Liver (tissue), 3 donors: ENCODE measurements at regions not wholly inside any gene's neighbourhood (a gene's known extent, or its start where the extent isn't known, plus 50 kb on each side); places are given as distances from the start of the nearest gene placed in this dataset.

Experiments used
- TF ChIP-seq, protein P1 (sequence below): fragments of 150-350 bp; IDR thresholded peaks from 2 replicates; pipeline ENCODE4 v1.5.1; 2017; ENCODE audit warnings: improper control_type of control experiment, low read depth, low read length; ENCODE audit not compliant: missing input control
- TF ChIP-seq, protein P2 (sequence below): IDR thresholded peaks from 2 replicates; pipeline ENCODE4 v1.6.1; 2016; ENCODE audit warnings: antibody characterized with exemption
- donor health status: healthy.
- donor health status: healthy.

DNA sequence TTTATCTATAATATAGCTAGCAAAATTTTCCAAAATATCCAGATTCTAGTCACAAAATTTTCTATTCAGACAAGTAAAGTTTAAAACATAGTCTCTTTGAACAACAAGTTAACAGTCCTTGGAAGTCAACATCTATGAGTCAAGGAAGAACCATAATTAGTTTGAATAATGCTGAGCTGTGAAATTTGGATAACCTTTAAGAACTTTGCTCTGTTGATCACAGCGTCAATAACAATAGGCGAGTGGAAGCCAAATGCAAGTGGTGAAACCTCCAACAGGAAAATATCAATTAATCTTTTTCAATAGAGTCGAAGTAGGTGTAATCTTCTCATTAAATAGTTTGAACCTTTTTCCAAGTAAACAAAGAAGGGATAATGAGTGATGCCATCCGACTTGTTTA is 466.6 kb downstream of the FOXG1 start:
- TF ChIP-seq, protein P1, sequence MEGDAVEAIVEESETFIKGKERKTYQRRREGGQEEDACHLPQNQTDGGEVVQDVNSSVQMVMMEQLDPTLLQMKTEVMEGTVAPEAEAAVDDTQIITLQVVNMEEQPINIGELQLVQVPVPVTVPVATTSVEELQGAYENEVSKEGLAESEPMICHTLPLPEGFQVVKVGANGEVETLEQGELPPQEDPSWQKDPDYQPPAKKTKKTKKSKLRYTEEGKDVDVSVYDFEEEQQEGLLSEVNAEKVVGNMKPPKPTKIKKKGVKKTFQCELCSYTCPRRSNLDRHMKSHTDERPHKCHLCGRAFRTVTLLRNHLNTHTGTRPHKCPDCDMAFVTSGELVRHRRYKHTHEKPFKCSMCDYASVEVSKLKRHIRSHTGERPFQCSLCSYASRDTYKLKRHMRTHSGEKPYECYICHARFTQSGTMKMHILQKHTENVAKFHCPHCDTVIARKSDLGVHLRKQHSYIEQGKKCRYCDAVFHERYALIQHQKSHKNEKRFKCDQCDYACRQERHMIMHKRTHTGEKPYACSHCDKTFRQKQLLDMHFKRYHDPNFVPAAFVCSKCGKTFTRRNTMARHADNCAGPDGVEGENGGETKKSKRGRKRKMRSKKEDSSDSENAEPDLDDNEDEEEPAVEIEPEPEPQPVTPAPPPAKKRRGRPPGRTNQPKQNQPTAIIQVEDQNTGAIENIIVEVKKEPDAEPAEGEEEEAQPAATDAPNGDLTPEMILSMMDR, result no peak
- TF ChIP-seq, protein P2, sequence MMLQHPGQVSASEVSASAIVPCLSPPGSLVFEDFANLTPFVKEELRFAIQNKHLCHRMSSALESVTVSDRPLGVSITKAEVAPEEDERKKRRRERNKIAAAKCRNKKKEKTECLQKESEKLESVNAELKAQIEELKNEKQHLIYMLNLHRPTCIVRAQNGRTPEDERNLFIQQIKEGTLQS, result no peak
